Pancreas (tissue), 10 donors: ENCODE measurements at regions not wholly inside any gene's neighbourhood (a gene's known extent, or its start where the extent isn't known, plus 50 kb on each side); places are given as distances from the start of the nearest gene placed in this dataset.

ENCODE experiments used
- ATAC-seq, 4 donors: fragments of 200-7000 bp; cut with Tn5 transposase; one replicate each; pipeline versions ENCODE4 v1.8.0 to v1.9.1; 2020; ENCODE audit warnings: mild to moderate bottlenecking in 4 of 4, moderate library complexity in 4 of 4
- DNase-seq, 6 donors: peaks; one replicate each; pipeline ENCODE4 v3.0.0-alpha.2; 2020
- FAIRE-seq: peaks from 2 replicates; lab custom pipeline; 2012; peaks lifted over from hg19 to GRCh38; lab: Jason Lieb, UNC
- H3K27ac ChIP-seq, 4 donors: fragments of 200-600 bp; sonication (generic); 1 replicate in 3 of 4; 2 replicates in 1 of 4; pipeline versions ENCODE4 v1.5.0 to v1.8.0; 2020
- H3K27me3 ChIP-seq, 4 donors: fragments of 200-600 bp; one replicate each; pipeline ENCODE4 v1.8.0; 2021
- H3K36me3 ChIP-seq, 3 donors: fragments of 200-600 bp; sonication (generic) in 1 of 3; one replicate each; pipeline versions ENCODE4 v1.5.0 to v1.8.0; 2020 to 2021
- H3K4me1 ChIP-seq, 3 donors: fragments of 200-600 bp; one replicate each; pipeline ENCODE4 v1.8.0; 2021
- H3K4me3 ChIP-seq, 4 donors: fragments of 200-600 bp; sonication (generic) in 2 of 4; one replicate each; pipeline versions ENCODE4 v1.5.0 to v1.8.0; 2020 to 2021
- H3K9me3 ChIP-seq, 4 donors: fragments of 200-600 bp; one replicate each; pipeline ENCODE4 v1.8.0; 2021
- WGBS, 2 donors: extraction: QIAGEN DNeasy Blood & Tissue Kit; methylation state at CpG; one replicate each; pipeline ENCODE4 v1.1.7; 2013; 5-methylcytosine and 5-hydroxymethylcytosine counted together
- intact Hi-C, 3 donors: fragments of 100-400 bp; cut with DNase I; formaldehyde crosslinking; loops; one replicate each; pipeline versions ENCODE4 v1.11.1 to v1.14.2; 2022
- TF ChIP-seq, protein P1 (sequence below), 4 donors: fragments of 200-600 bp; sonication (generic) in 3 of 4; IDR thresholded peaks; one replicate each; pipeline versions ENCODE4 v1.5.0 to v1.8.0; 2021; ENCODE audit warnings: antibody characterized with exemption in 4 of 4
- donor health status: healthy with polysubstance abuse.
- donor health status: DM: no; HTN: no; CAD: no; lungs with moderate emphysema.
- donor health status: DM: no; HTN: no; CAD: no.
- donor health status: control.
- donor health status: control.
- donor health status: Bipolar disorder and iron deficiency.
- donor health status: DM: yes; HTN: yes; CAD: no.
- donor health status: DM: no; HTN: no; CAD: no.
- donor health status: DM: no; HTN: no; CAD: no.
- donor health status: DM: yes; HTN: yes; CAD: no.

DNA sequence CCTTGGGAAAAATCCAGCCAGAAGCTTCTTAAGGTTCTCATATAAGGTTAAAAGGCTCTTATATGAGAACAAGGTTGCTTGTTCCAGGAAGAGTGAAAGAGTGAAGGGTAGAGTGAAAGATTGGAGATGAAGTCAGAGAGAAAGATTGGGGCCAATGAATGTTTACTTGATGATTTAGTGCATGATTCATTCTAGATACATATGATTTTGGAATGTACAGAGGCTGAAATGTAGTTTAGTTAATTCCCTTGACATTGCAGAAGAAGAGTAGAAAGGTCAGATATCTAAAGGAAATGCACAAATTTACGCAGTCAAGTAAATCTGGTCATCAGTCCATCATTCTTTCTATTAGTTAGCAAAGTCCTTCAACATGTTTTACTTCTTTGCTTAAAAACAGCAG, 619.8 kb upstream of the ZNF717 start:
- Histone ChIP-seq H3K9me3 (no peaks in the 10 kb centered on the region), H3K36me3 (no peaks in the 10 kb centered on the region), H3K4me3 (no peak overlapping the region), H3K4me1 (no peaks in the 10 kb centered on the region), H3K27ac (no peak overlapping the region), H3K27me3 (no peaks in the 10 kb centered on the region)
- TF ChIP-seq, protein P1, sequence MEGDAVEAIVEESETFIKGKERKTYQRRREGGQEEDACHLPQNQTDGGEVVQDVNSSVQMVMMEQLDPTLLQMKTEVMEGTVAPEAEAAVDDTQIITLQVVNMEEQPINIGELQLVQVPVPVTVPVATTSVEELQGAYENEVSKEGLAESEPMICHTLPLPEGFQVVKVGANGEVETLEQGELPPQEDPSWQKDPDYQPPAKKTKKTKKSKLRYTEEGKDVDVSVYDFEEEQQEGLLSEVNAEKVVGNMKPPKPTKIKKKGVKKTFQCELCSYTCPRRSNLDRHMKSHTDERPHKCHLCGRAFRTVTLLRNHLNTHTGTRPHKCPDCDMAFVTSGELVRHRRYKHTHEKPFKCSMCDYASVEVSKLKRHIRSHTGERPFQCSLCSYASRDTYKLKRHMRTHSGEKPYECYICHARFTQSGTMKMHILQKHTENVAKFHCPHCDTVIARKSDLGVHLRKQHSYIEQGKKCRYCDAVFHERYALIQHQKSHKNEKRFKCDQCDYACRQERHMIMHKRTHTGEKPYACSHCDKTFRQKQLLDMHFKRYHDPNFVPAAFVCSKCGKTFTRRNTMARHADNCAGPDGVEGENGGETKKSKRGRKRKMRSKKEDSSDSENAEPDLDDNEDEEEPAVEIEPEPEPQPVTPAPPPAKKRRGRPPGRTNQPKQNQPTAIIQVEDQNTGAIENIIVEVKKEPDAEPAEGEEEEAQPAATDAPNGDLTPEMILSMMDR (IDR thresholded peaks at IDR 0.05), result no peak
- no peak for FAIRE-seq
- DNase-seq, result no peak
- ATAC-seq, result no peak
- intact Hi-C loops, result no loop called here
- WGBS, 2 donors, result 90 to 91% methylated on average over 1 of the region's 1 CpG

DNA sequence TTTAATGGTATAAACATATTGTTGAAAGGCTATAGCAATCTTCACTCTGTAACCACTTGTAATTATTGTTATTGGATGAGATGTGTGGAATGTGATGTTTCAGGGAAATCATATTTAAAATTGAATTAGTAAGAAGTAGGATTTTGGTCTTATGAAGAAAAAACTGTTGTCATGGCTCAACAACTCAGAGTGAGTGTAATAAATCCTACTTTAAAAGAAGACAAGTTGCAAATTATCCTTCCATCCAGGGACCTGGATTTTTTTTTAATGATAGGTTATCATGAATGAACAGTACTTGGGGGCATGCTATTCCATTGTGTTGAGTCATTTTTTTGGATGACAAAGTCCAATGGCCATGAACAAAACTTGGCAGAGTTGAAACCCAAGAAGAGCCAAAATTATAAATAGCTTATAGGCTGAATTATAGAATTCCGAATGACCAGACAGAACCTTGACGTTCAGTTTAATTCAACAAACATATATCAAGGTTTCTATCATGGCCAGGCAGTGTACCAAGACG, 625.5 kb upstream of the ZNF717 start:
- Histone ChIP-seq H3K27ac (no peak overlapping the region), H3K36me3 (no peaks in the 10 kb centered on the region), H3K9me3 (no peaks in the 10 kb centered on the region), H3K4me3 (no peak overlapping the region), H3K4me1 (no peaks in the 10 kb centered on the region), H3K27me3 (no peaks in the 10 kb centered on the region)
- intact Hi-C loops, result no loop called here
- WGBS, 2 donors, result 38 to 64% methylated on average over 3 of the region's 3 CpGs
- FAIRE-seq, result no peak
- no peak for ATAC-seq
- TF ChIP-seq, protein P1 (IDR thresholded peaks at IDR 0.05), result no peak
- DNase-seq, result no peak

DNA sequence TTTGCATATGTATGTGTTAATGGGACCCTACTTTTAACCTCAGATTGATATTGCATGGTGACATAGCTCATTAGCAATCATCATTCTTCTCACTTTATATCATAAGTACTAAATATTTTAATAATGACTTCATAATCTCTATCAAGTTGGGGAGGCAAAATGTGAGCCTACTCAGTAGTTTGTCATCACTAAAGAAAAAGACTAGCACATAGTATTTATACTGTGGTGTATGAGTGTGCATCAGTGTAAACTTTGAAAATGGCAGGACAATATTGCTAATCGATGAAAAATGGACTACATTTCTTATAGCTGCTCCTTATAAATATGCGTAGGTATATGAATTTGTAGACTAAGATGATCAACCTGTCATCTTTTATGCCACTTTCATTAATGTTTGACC, 624.5 kb upstream of the ROBO2 start:
- WGBS, 2 donors, result 62 to 93% methylated on average over 2 of the region's 2 CpGs
- no peak for FAIRE-seq

DNA sequence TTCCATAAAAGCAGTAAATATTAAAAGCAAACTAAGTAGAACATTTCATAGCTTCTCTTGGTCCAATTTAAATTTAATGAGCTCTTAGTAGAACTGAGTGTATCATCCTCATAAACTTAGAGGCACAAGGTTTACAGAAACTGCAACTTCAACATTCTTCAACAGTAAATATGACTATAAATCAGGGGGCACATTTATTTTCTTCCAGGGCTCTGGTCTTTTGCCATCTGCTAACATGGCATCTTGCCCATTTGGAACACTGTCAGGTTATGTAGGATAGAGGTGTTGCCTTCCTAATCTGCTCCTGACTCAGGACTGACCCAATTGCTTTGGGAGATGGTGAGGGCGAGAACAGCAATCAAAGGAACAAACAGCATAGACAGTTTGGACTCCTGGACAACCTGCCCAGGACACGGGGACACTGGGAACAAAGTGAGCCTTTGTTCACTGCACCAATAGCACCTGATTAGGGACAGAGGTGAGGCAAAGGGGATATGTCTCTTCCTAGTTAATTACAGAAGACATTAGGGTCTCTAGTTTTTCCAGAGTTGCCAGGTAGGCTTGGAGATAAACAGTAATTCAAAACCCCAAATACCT, 610.2 kb upstream of the ROBO2 start:
- Histone ChIP-seq H3K4me3 (no peak overlapping the region), H3K27ac (no peak overlapping the region), H3K4me1 (no peaks in the 10 kb centered on the region), H3K9me3 (no peaks in the 10 kb centered on the region), H3K36me3 (no peaks in the 10 kb centered on the region), H3K27me3 (no peaks in the 10 kb centered on the region)
- intact Hi-C loops, result no loop called here
- WGBS, 2 donors, result 21 to 23% methylated on average over 2 of the region's 2 CpGs
- DNase-seq (no peak), FAIRE-seq (no peak), ATAC-seq (no peak)
- TF ChIP-seq, protein P1 (IDR thresholded peaks at IDR 0.05), result no peak

More for the DNA sequence above, 624.5 kb upstream of the ROBO2 start:
- Histone ChIP-seq H3K27me3 (no peaks in the 10 kb centered on the region), H3K9me3 (no peaks in the 10 kb centered on the region), H3K36me3 (no peaks in the 10 kb centered on the region), H3K4me1 (no peaks in the 10 kb centered on the region), H3K27ac (no peak overlapping the region), H3K4me3 (no peak overlapping the region)
- no peak for DNase-seq
- intact Hi-C loops, result no loop called here
- TF ChIP-seq, protein P1 (IDR thresholded peaks at IDR 0.05), result no peak
- ATAC-seq, result no peak

DNA sequence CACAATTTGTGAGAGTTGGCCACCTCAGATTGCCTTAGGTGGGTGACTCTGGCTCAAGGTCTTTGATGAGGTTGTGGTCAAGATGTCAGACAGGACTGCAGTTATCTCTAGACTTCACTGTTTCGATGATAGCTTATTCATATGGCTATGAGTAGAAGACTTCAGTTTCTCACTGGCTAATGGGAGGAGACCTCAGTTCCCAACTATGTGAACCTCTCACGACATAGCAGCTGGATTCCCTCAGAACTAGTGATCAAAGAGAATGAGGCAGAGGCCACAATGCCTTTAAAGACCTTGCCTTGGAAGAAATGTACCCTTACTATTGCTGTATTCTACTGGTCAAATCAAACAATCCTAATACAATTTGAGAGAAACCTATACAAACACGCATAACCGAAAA, 607.5 kb upstream of the ROBO2 start:
- H3K4me1 ChIP-seq, result no peaks in the 10 kb centered on the region
- intact Hi-C loops, result no loop called here
- no peaks in the 10 kb centered on the region for H3K9me3 ChIP-seq
- no peak for ATAC-seq
- H3K27me3 ChIP-seq, result no peaks in the 10 kb centered on the region
- 66 to 71% methylated on average over 4 of the region's 4 CpGs for WGBS, 2 donors
- H3K36me3 ChIP-seq, result no peaks in the 10 kb centered on the region
- FAIRE-seq, result no peak
- DNase-seq, result no peak
- H3K4me3 ChIP-seq, result no peak overlapping the region
- no peak overlapping the region for H3K27ac ChIP-seq
- TF ChIP-seq, protein P1 (IDR thresholded peaks at IDR 0.05), result no peak
